GM13976 (cell line): ENCODE measurements at regions not wholly inside any gene's neighbourhood (a gene's known extent, or its start where the extent isn't known, plus 50 kb on each side); places are given as distances from the start of the nearest gene placed in this dataset.

Experiments
- DNase-seq: peaks from one replicate; pipeline ENCODE4 v3.0.0; 2012; ENCODE audit warnings: low spot score
- in situ Hi-C: fragments of 300-500 bp; cut with MboI; formaldehyde crosslinking; loops from one replicate; pipeline ENCODE4 v1.12.0; 2022; ENCODE audit warnings: low sequenced_read_pairs, mixed read lengths, inconsistent platforms; ENCODE audit not compliant: unreplicated experiment
- TF ChIP-seq, protein P1 (sequence below): IDR thresholded peaks from 2 replicates; pipeline ENCODE4 v1.5.1; 2012; ENCODE audit warnings: borderline replicate concordance, mild to moderate bottlenecking; ENCODE audit not compliant: insufficient read depth; ENCODE audit errors: extremely low read depth, missing control alignments, control extremely low read depth

- DNase-seq: no peak
- in situ Hi-C loops: no loop called here
- TF ChIP-seq, protein P1, sequence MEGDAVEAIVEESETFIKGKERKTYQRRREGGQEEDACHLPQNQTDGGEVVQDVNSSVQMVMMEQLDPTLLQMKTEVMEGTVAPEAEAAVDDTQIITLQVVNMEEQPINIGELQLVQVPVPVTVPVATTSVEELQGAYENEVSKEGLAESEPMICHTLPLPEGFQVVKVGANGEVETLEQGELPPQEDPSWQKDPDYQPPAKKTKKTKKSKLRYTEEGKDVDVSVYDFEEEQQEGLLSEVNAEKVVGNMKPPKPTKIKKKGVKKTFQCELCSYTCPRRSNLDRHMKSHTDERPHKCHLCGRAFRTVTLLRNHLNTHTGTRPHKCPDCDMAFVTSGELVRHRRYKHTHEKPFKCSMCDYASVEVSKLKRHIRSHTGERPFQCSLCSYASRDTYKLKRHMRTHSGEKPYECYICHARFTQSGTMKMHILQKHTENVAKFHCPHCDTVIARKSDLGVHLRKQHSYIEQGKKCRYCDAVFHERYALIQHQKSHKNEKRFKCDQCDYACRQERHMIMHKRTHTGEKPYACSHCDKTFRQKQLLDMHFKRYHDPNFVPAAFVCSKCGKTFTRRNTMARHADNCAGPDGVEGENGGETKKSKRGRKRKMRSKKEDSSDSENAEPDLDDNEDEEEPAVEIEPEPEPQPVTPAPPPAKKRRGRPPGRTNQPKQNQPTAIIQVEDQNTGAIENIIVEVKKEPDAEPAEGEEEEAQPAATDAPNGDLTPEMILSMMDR: no peak
Measured at GRCh38 chr1:229210844-229211243, 60.1 kb upstream of the RAB4A start.

DNA sequence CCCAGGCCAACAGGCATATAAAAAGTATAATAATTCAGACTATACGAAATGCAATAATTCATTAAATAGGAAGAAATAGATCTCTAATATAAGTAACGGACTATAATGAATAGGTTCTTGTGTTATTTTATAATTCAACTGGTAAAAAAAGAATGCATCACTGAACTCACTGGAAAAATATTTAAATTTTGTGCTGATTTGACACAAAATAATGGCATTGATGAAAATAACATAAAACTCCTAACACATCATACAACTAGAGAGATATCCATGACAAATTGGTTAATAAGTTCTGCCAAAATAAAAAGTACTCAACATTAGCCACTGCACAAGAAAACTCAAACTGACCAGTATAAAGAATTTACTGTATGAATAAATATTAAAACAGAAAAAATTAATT lies 57.1 kb upstream of the RAB4A start:
- DNase-seq: no peak
- in situ Hi-C loops: no loop called here
- TF ChIP-seq, protein P1: no peak

GRCh38 chr1:229217716-229218115 lies 53.2 kb upstream of the RAB4A start:
- TF ChIP-seq, protein P1: no peak
- in situ Hi-C loops: no loop called here
- no peak for DNase-seq

DNA sequence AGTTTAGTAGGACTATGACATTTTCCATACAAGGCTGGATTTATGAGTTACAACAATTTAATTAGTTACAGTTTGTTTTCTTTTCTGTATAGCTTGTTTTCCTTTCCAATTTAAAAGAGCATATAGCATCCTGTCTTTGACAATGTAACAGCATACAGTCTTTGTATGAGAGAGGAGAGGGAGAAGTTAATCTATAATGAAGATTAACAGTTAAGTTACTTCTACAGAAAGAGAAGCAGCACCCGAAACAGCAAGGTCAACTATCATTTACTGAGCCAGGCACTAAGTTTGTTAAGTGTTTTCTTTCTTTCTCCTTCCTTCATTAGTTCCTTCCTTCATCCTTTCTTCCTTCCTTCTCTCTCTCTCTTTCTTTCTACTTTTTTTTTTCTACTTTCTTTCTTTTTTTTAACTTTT lies 52.3 kb upstream of the RAB4A start:
- TF ChIP-seq, protein P1: no peak
- no peak for DNase-seq
- in situ Hi-C loops: no loop called here

DNA sequence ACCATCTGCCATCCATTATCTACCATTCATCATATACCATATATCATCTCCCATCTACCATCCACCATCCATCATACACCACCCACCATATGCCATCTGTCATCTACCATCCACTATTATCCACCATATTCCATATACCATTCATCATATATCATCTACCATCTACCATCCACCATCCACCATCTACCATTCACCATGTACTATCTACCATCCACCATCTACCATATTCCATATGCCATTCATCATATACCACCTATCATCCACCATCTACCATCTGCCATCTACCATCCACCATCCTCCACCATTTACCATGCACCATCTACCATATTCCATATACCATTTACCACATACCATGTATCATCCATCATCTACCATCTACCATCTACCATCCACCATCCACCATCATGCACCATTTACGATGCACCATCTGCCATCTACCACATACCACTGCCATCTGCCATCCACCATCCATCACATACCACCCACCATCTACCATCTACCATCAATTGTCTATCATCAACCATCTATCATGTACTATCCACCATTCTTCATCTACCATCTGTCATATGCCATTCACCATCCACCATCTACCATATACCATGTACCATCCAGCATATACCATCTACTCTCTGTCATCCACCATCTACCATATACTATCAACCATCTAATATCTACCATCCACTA lies 50.6 kb upstream of the RAB4A start:
- TF ChIP-seq, protein P1: no peak
- in situ Hi-C loops: no loop called here
- no peak for DNase-seq

- in situ Hi-C loops: no loop called here
- TF ChIP-seq, protein P1: no peak
- no peak for DNase-seq
Measured at GRCh38 chr1:229221106-229222019, 49.5 kb upstream of the RAB4A start.
